ENCODE measurements at regions not wholly inside any gene's neighbourhood (a gene's known extent, or its start where the extent isn't known, plus 50 kb on each side); places are given as distances from the start of the nearest gene placed in this dataset.

DNA sequence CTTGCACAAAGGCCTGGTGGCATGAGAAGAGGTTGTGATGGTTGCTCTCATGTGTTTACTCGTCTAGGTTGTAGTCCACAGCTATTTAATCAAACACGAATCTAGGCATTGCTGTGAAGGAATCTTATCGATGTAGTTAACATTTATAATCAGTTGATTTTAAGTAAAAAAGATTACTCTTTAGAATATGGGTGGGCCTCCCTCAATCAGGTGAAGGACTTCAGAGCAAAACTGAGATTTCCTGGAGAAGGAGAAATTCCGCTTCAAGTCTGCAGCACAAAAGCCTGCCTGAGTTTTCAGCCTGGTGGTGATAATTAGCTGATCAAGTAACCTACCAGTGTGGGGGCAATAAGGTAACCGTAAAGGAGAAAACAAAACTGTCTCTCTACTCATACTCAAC, 523.6 kb downstream of the GRIN2A start:
- TF ChIP-seq CSDC2 (CRISPR knock-in tag; IDR thresholded peaks at IDR 0.05) (no peak), ZNF8 (CRISPR knock-in tag; IDR thresholded peaks at IDR 0.05) (no peak), RARB (CRISPR knock-in tag; IDR thresholded peaks at IDR 0.05) (no peak), ZNF70 (CRISPR knock-in tag; IDR thresholded peaks at IDR 0.05) (no peak), TOX (CRISPR knock-in tag; IDR thresholded peaks at IDR 0.05; ENCODE audit: borderline replicate concordance) (no peak), ZFP30 (CRISPR knock-in tag; IDR thresholded peaks at IDR 0.05) (no peak), BACH2 (CRISPR knock-in tag; IDR thresholded peaks at IDR 0.05; ENCODE audit: borderline replicate concordance) (no peak), ARNTL (CRISPR knock-in tag; IDR thresholded peaks at IDR 0.05; ENCODE audit: borderline replicate concordance, low read depth) (no peak), SNAI2 (CRISPR knock-in tag; IDR thresholded peaks at IDR 0.05) (no peak)
- TF ChIP-seq, protein P1, sequence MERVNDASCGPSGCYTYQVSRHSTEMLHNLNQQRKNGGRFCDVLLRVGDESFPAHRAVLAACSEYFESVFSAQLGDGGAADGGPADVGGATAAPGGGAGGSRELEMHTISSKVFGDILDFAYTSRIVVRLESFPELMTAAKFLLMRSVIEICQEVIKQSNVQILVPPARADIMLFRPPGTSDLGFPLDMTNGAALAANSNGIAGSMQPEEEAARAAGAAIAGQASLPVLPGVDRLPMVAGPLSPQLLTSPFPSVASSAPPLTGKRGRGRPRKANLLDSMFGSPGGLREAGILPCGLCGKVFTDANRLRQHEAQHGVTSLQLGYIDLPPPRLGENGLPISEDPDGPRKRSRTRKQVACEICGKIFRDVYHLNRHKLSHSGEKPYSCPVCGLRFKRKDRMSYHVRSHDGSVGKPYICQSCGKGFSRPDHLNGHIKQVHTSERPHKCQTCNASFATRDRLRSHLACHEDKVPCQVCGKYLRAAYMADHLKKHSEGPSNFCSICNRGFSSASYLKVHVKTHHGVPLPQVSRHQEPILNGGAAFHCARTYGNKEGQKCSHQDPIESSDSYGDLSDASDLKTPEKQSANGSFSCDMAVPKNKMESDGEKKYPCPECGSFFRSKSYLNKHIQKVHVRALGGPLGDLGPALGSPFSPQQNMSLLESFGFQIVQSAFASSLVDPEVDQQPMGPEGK (CRISPR knock-in tag; IDR thresholded peaks at IDR 0.05; ENCODE audit: borderline replicate concordance), result no peak
- TF ChIP-seq, protein P2, sequence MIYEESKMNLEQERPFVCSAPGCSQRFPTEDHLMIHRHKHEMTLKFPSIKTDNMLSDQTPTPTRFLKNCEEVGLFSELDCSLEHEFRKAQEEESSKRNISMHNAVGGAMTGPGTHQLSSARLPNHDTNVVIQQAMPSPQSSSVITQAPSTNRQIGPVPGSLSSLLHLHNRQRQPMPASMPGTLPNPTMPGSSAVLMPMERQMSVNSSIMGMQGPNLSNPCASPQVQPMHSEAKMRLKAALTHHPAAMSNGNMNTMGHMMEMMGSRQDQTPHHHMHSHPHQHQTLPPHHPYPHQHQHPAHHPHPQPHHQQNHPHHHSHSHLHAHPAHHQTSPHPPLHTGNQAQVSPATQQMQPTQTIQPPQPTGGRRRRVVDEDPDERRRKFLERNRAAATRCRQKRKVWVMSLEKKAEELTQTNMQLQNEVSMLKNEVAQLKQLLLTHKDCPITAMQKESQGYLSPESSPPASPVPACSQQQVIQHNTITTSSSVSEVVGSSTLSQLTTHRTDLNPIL (CRISPR knock-in tag; IDR thresholded peaks at IDR 0.05; ENCODE audit: low read depth), result no peak
- TF ChIP-seq, protein P3, sequence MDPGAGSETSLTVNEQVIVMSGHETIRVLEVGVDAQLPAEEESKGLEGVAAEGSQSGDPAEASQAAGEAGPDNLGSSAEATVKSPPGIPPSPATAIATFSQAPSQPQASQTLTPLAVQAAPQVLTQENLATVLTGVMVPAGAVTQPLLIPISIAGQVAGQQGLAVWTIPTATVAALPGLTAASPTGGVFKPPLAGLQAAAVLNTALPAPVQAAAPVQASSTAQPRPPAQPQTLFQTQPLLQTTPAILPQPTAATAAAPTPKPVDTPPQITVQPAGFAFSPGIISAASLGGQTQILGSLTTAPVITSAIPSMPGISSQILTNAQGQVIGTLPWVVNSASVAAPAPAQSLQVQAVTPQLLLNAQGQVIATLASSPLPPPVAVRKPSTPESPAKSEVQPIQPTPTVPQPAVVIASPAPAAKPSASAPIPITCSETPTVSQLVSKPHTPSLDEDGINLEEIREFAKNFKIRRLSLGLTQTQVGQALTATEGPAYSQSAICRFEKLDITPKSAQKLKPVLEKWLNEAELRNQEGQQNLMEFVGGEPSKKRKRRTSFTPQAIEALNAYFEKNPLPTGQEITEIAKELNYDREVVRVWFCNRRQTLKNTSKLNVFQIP (CRISPR knock-in tag; IDR thresholded peaks at IDR 0.05; ENCODE audit: borderline replicate concordance, low read depth), result no peak
- TF ChIP-seq, protein P4, sequence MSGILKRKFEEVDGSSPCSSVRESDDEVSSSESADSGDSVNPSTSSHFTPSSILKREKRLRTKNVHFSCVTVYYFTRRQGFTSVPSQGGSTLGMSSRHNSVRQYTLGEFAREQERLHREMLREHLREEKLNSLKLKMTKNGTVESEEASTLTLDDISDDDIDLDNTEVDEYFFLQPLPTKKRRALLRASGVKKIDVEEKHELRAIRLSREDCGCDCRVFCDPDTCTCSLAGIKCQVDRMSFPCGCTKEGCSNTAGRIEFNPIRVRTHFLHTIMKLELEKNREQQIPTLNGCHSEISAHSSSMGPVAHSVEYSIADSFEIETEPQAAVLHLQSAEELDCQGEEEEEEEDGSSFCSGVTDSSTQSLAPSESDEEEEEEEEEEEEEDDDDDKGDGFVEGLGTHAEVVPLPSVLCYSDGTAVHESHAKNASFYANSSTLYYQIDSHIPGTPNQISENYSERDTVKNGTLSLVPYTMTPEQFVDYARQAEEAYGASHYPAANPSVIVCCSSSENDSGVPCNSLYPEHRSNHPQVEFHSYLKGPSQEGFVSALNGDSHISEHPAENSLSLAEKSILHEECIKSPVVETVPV (CRISPR knock-in tag; IDR thresholded peaks at IDR 0.05), result no peak

Data from SK-N-SH treated with all-trans-retinoic acid at 6 μM for 48 hours (cell line).